ENCODE measurements at regions not wholly inside any gene's neighbourhood (a gene's known extent, or its start where the extent isn't known, plus 50 kb on each side); places are given as distances from the start of the nearest gene placed in this dataset.

- no peak for TF ChIP-seq CTCF (IDR thresholded peaks at IDR 0.05; ENCODE audit: low read depth, low read length)
- H3K4me3 ChIP-seq (ENCODE audit: low read depth, low read length): no peak overlapping the region
Observed at GRCh38 chr9:14485366-14485765, 171.4 kb upstream of the NFIB start.

GRCh38 chr9:14482856-14483255, 168.9 kb upstream of the NFIB start:
- no peak overlapping the region for H3K4me3 ChIP-seq (ENCODE audit: low read depth, low read length)
- no peak for TF ChIP-seq CTCF (IDR thresholded peaks at IDR 0.05; ENCODE audit: low read depth, low read length)

- no peak overlapping the region for H3K4me3 ChIP-seq (ENCODE audit: low read depth, low read length)
- TF ChIP-seq CTCF (IDR thresholded peaks at IDR 0.05; ENCODE audit: low read depth, low read length): no peak
Observed at GRCh38 chr9:14480526-14480925, 166.6 kb upstream of the NFIB start.

GRCh38 chr9:14479163-14479560, 165.2 kb upstream of the NFIB start:
- no peak for TF ChIP-seq CTCF (IDR thresholded peaks at IDR 0.05; ENCODE audit: low read depth, low read length)
- H3K4me3 ChIP-seq (ENCODE audit: low read depth, low read length): no peak overlapping the region

- no peak overlapping the region for H3K4me3 ChIP-seq (ENCODE audit: low read depth, low read length)
Observed at GRCh38 chr9:14478175-14479162, 164.5 kb upstream of the NFIB start.

GRCh38 chr9:14471041-14471440, 157.1 kb upstream of the NFIB start:
- no peak overlapping the region for H3K4me3 ChIP-seq (ENCODE audit: low read depth, low read length)
- TF ChIP-seq CTCF (IDR thresholded peaks at IDR 0.05; ENCODE audit: low read depth, low read length): no peak

More at GRCh38 chr9:14478175-14479162, 164.5 kb upstream of the NFIB start:
- TF ChIP-seq CTCF (IDR thresholded peaks at IDR 0.05; ENCODE audit: low read depth, low read length): no peak

GRCh38 chr9:14467675-14468374, 153.9 kb upstream of the NFIB start:
- no peak overlapping the region for H3K4me3 ChIP-seq (ENCODE audit: low read depth, low read length)
- no peak for TF ChIP-seq CTCF (IDR thresholded peaks at IDR 0.05; ENCODE audit: low read depth, low read length)

Data from WI38 (cell line).